ENCODE measurements at regions not wholly inside any gene's neighbourhood (a gene's known extent, or its start where the extent isn't known, plus 50 kb on each side); places are given as distances from the start of the nearest gene placed in this dataset.

DNA sequence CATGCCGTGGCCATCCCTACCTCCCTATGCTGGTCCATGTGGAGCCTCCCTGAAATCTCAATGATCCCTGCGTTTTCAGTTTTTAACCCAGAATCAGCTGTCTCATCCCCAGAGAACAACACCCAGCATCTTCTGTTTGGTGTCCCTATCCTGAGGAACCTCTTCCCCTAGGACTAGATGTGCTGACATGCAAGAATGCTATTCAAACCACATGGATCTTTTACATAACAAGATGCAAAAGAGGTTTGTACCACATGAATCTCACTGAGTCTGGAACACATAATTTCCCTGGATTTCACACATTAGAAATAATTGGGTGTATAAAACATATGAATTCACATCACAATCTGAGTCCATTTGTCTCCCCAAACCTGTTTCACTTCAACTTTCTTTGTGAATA is 174.6 kb upstream of the NECTIN3 start:
- TF ChIP-seq POLR2A (IDR thresholded peaks at IDR 0.05), result no peak
- TF ChIP-seq, protein P1, sequence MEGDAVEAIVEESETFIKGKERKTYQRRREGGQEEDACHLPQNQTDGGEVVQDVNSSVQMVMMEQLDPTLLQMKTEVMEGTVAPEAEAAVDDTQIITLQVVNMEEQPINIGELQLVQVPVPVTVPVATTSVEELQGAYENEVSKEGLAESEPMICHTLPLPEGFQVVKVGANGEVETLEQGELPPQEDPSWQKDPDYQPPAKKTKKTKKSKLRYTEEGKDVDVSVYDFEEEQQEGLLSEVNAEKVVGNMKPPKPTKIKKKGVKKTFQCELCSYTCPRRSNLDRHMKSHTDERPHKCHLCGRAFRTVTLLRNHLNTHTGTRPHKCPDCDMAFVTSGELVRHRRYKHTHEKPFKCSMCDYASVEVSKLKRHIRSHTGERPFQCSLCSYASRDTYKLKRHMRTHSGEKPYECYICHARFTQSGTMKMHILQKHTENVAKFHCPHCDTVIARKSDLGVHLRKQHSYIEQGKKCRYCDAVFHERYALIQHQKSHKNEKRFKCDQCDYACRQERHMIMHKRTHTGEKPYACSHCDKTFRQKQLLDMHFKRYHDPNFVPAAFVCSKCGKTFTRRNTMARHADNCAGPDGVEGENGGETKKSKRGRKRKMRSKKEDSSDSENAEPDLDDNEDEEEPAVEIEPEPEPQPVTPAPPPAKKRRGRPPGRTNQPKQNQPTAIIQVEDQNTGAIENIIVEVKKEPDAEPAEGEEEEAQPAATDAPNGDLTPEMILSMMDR (IDR thresholded peaks at IDR 0.05), result no peak
